Glutamatergic neuron (in vitro differentiated cells): ENCODE measurements at regions not wholly inside any gene's neighbourhood (a gene's known extent, or its start where the extent isn't known, plus 50 kb on each side); places are given as distances from the start of the nearest gene placed in this dataset.

Source experiments
- DNase-seq: peaks from one replicate; pipeline ENCODE4 v3.0.0; 2022
- H3K27ac Mint-ChIP-seq: one replicate; pipeline ENCODE4 v1.8.0; 2020; ENCODE audit warnings: mild to moderate bottlenecking, mixed read lengths, inconsistent platforms; ENCODE audit not compliant: unreplicated experiment
- H3K27me3 Mint-ChIP-seq: one replicate; pipeline ENCODE4 v1.8.0; 2020; ENCODE audit warnings: mild to moderate bottlenecking, moderate library complexity, mixed read lengths, inconsistent platforms; ENCODE audit not compliant: unreplicated experiment
- H3K36me3 Mint-ChIP-seq: one replicate; pipeline ENCODE4 v1.8.0; 2020; ENCODE audit warnings: mild to moderate bottlenecking, mixed read lengths, inconsistent platforms; ENCODE audit not compliant: unreplicated experiment
- H3K4me1 Mint-ChIP-seq: one replicate; pipeline ENCODE4 v1.8.0; 2020; ENCODE audit warnings: mild to moderate bottlenecking, low read depth, mixed read lengths, inconsistent platforms; ENCODE audit not compliant: unreplicated experiment
- H3K4me3 Mint-ChIP-seq: one replicate; pipeline ENCODE4 v1.8.0; 2020; ENCODE audit warnings: mild to moderate bottlenecking, mixed read lengths, inconsistent platforms; ENCODE audit not compliant: unreplicated experiment
- H3K9me3 Mint-ChIP-seq: one replicate; pipeline ENCODE4 v1.8.0; 2020; ENCODE audit warnings: mild to moderate bottlenecking, moderate library complexity, mixed read lengths, inconsistent platforms; ENCODE audit not compliant: unreplicated experiment
- TF ChIP-seq, protein P1 (sequence below): fragments of 200-600 bp; sonication (generic); IDR thresholded peaks from one replicate; pipeline ENCODE4 v1.5.0; 2021; ENCODE audit not compliant: partially characterized antibody, unreplicated experiment

- H3K27ac Mint-ChIP-seq: no peak overlapping the region
- no peaks in the 10 kb centered on the region for H3K36me3 Mint-ChIP-seq
- peaks cover 2% of the 10 kb centered on the region for H3K9me3 Mint-ChIP-seq
- no peak for DNase-seq
- H3K4me3 Mint-ChIP-seq: no peak overlapping the region
- no peaks in the 10 kb centered on the region for H3K27me3 Mint-ChIP-seq
- no peaks in the 10 kb centered on the region for H3K4me1 Mint-ChIP-seq
- TF ChIP-seq, protein P1, sequence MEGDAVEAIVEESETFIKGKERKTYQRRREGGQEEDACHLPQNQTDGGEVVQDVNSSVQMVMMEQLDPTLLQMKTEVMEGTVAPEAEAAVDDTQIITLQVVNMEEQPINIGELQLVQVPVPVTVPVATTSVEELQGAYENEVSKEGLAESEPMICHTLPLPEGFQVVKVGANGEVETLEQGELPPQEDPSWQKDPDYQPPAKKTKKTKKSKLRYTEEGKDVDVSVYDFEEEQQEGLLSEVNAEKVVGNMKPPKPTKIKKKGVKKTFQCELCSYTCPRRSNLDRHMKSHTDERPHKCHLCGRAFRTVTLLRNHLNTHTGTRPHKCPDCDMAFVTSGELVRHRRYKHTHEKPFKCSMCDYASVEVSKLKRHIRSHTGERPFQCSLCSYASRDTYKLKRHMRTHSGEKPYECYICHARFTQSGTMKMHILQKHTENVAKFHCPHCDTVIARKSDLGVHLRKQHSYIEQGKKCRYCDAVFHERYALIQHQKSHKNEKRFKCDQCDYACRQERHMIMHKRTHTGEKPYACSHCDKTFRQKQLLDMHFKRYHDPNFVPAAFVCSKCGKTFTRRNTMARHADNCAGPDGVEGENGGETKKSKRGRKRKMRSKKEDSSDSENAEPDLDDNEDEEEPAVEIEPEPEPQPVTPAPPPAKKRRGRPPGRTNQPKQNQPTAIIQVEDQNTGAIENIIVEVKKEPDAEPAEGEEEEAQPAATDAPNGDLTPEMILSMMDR: no peak
These were observed 494.3 kb downstream of the PDCD6IP start for GRCh38 chr3:34292605-34293300.

- DNase-seq: no peak
- H3K27ac Mint-ChIP-seq: no peak overlapping the region
- peaks cover 3% of the 10 kb centered on the region for H3K9me3 Mint-ChIP-seq
- no peaks in the 10 kb centered on the region for H3K4me1 Mint-ChIP-seq
- H3K27me3 Mint-ChIP-seq: no peaks in the 10 kb centered on the region
- no peak overlapping the region for H3K4me3 Mint-ChIP-seq
- no peaks in the 10 kb centered on the region for H3K36me3 Mint-ChIP-seq
- TF ChIP-seq, protein P1: no peak
These were observed 495.8 kb downstream of the PDCD6IP start for GRCh38 chr3:34294240-34294639.

DNA sequence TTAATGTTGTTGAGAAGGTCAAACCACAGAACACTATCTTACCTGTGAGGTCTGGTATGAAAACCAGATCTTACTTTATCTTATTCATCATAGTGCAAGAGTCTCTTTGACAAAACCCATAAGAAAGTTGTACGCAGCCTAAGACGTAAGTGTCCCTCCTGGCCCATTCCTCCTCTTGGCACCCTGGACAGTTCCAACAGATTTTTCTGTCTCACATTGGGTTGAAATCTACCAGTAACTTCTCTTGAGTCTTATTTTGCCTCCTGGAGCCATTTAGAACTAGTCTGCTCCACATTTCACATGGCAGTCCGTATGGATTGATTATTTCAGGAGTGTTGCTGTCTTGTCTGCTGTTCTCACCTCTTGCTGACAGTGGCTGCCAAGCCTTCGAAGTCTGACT lies 498.4 kb downstream of the PDCD6IP start:
- no peak for DNase-seq
- no peak overlapping the region for H3K27ac Mint-ChIP-seq
- H3K27me3 Mint-ChIP-seq: no peaks in the 10 kb centered on the region
- H3K9me3 Mint-ChIP-seq: peaks cover 3% of the 10 kb centered on the region
- no peak overlapping the region for H3K4me3 Mint-ChIP-seq
- TF ChIP-seq, protein P1: no peak
- H3K36me3 Mint-ChIP-seq: no peaks in the 10 kb centered on the region
- H3K4me1 Mint-ChIP-seq: peaks cover 2% of the 10 kb centered on the region

DNA sequence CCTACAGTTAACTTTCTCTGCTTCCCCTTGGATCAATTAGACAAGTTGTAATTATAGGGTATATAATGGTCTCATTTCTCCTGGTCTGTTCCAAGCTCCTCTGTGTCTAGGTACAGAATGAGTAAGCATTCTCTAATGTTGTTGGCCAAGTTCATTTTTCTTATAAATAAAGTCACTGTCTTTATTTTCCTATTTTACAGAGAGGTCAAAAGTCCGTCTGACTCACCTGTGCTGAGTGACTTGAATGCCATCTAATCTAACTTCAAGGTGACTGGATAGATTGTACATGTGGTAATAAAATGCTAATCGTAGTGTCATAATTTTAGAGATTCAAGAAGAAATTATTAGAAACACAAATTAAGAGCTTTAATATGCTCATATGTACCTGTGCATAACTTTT lies 500.2 kb downstream of the PDCD6IP start:
- H3K4me1 Mint-ChIP-seq: peaks cover 2% of the 10 kb centered on the region
- H3K9me3 Mint-ChIP-seq: peaks cover 3% of the 10 kb centered on the region
- H3K27ac Mint-ChIP-seq: no peak overlapping the region
- TF ChIP-seq, protein P1: no peak
- H3K4me3 Mint-ChIP-seq: no peak overlapping the region
- DNase-seq: no peak
- no peaks in the 10 kb centered on the region for H3K36me3 Mint-ChIP-seq
- H3K27me3 Mint-ChIP-seq: no peaks in the 10 kb centered on the region

DNA sequence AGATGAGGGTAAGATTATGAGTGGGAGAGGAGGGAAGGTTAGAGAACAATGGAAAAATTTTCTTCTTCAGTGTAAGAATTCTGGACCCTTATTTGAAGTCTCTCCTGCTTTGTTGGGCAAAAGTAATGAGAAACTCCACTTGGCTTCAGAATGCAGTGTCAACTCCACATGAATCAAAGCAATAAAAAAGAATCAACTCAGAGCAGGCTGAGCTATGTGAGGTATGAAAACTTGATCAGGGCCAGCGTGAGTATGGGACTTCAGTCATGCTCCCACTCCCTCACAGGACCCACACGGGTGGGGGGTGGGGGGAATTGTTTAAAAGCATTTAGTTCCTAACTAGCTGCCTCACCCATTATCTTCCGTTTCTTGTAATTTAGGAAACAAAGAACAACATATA lies 502.2 kb downstream of the PDCD6IP start:
- Mint-ChIP-seq H3K27me3 (no peaks in the 10 kb centered on the region), H3K4me1 (peaks cover 2% of the 10 kb centered on the region), H3K9me3 (peaks cover 4% of the 10 kb centered on the region), H3K27ac (no peak overlapping the region), H3K36me3 (no peaks in the 10 kb centered on the region), H3K4me3 (no peak overlapping the region)
- TF ChIP-seq, protein P1: no peak
- DNase-seq: no peak
